HCT116 (cell line): ENCODE measurements at regions not wholly inside any gene's neighbourhood (a gene's known extent, or its start where the extent isn't known, plus 50 kb on each side); places are given as distances from the start of the nearest gene placed in this dataset.

Source experiments
- ATAC-seq: fragments of 200-7000 bp; cut with Tn5 transposase; 2 replicates; pipeline ENCODE4 v1.9.1; 2020; ENCODE audit warnings: mild to moderate bottlenecking, moderate library complexity
- BruUV-seq: library from RNA; stranded (reverse); fragments of 400-500 nt; replicated peaks from 2 replicates; lab custom pipeline; 2021; lab: Mats Ljungman, UMichigan
- CTCF ChIA-PET: fragments of 300-600 bp; sonication (Branson Sonifier 250); formaldehyde crosslinking; loops from one replicate; lab custom pipeline; 2021; ENCODE audit warnings: antibody characterized with exemption; lab: Charles Lee
- POLR2A ChIA-PET: fragments of 300-600, 350-600 bp; sonication (Branson Sonifier 250); formaldehyde crosslinking; loops from one replicate; lab custom pipeline; 2021; ENCODE audit warnings: antibody characterized with exemption; lab: Charles Lee
- RAD21 ChIA-PET, 2 experiments: fragments of 300-600 bp; sonication (Branson Sonifier 250); formaldehyde crosslinking; loops; one replicate each; lab custom pipeline; 2023; ENCODE audit warnings: low total read pairs in 2 of 2; ENCODE audit not compliant: uncharacterized antibody in 2 of 2, unreplicated experiment in 2 of 2, low non-redundant PET in 1 of 2; lab: Charles Lee
- DNase-seq: peaks from one replicate; pipeline ENCODE4 v3.0.0-alpha.2; 2010; ENCODE audit warnings: low read depth, low spot score
- H2AFZ ChIP-seq: fragments of 200-600 bp; shearing (Covaris generic), sonication (generic); 2 replicates; pipeline ENCODE4 v1.6.1; 2017; ENCODE audit warnings: low read depth, mixed run types, mixed read lengths, antibody characterized with exemption, low read length; ENCODE audit not compliant: poor library complexity, severe bottlenecking
- H3K27ac ChIP-seq: 2 replicates; pipeline ENCODE4 v1.5.1; 2012; ENCODE audit warnings: low read depth, low read length
- H3K27me3 ChIP-seq: fragments of 200-600 bp; sonication (generic); 2 replicates; pipeline ENCODE4 v1.6.1; 2016; ENCODE audit warnings: mixed run types, low read length, mixed read lengths; ENCODE audit not compliant: insufficient read depth
- H3K36me3 ChIP-seq, 2 experiments: fragments of 200-500 bp in 1 of 2; fragments of 200-600 bp in 1 of 2; sonication (Bioruptor generic) in 1 of 2; sonication (generic) in 1 of 2; 2 replicates each; pipeline versions ENCODE4 v1.5.1 to v1.6.1; 2014 to 2016; ENCODE audit warnings: low read length in 2 of 2, inconsistent platforms in 1 of 2, mixed read lengths in 1 of 2, mixed run types in 1 of 2; ENCODE audit not compliant: insufficient read depth in 2 of 2, control insufficient read depth in 1 of 2
- H3K4me1 ChIP-seq, 2 experiments: fragments of 200-600 bp in 1 of 2; sonication (generic) in 1 of 2; 2 replicates each; pipeline versions ENCODE4 v1.5.1 to v1.6.1; 2012 to 2017; ENCODE audit warnings: low read length in 2 of 2, inconsistent platforms in 1 of 2, mild to moderate bottlenecking in 1 of 2, mixed read lengths in 1 of 2, mixed run types in 1 of 2, moderate library complexity in 1 of 2; ENCODE audit not compliant: insufficient read depth in 2 of 2, control insufficient read depth in 1 of 2
- H3K4me2 ChIP-seq: fragments of 200-600 bp; sonication (generic); 2 replicates; pipeline ENCODE4 v1.6.1; 2017; ENCODE audit warnings: mixed run types, low read length, mixed read lengths
- H3K4me3 ChIP-seq, 2 experiments: fragments of 200-600 bp in 1 of 2; sonication (generic) in 1 of 2; replicated peaks in 1 of 2; 2 replicates each; pipeline ENCODE4 v1.5.1; 2011 to 2016; ENCODE audit warnings: low read length in 2 of 2, control low read depth in 1 of 2, low read depth in 1 of 2, mild to moderate bottlenecking in 1 of 2, mixed read lengths in 1 of 2, mixed run types in 1 of 2
- H3K79me2 ChIP-seq: fragments of 200-600 bp; sonication (generic); 2 replicates; pipeline ENCODE4 v1.6.1; 2017; ENCODE audit warnings: mild to moderate bottlenecking, mixed run types, low read length, moderate library complexity, mixed read lengths; ENCODE audit not compliant: insufficient read depth
- H3K9ac ChIP-seq: fragments of 200-600 bp; sonication (generic); 2 replicates; pipeline ENCODE4 v1.6.1; 2016; ENCODE audit warnings: low read length, mixed read lengths
- H3K9me2 ChIP-seq: fragments of 200-600 bp; sonication (generic), shearing (Covaris generic); 2 replicates; pipeline ENCODE4 v1.6.1; 2017; ENCODE audit warnings: mixed run types, mild to moderate bottlenecking, moderate library complexity; ENCODE audit not compliant: insufficient read depth
- H3K9me3 ChIP-seq, 2 experiments: fragments of 200-500 bp in 1 of 2; fragments of 200-600 bp in 1 of 2; sonication (Bioruptor generic) in 1 of 2; sonication (generic) in 1 of 2; 2 replicates each; pipeline ENCODE4 v1.6.1; 2014 to 2017; ENCODE audit warnings: low read length in 2 of 2, mixed read lengths in 2 of 2, inconsistent platforms in 1 of 2, low read depth in 1 of 2, mild to moderate bottlenecking in 1 of 2, mixed run types in 1 of 2, moderate library complexity in 1 of 2; ENCODE audit not compliant: control insufficient read depth in 1 of 2, insufficient read depth in 1 of 2
- H4K20me1 ChIP-seq: fragments of 200-600 bp; sonication (generic), shearing (Covaris generic); 2 replicates; pipeline ENCODE4 v1.6.1; 2017; ENCODE audit warnings: mixed run types, mild to moderate bottlenecking, moderate library complexity; ENCODE audit not compliant: insufficient read depth
- ELF1 ChIP-seq: IDR thresholded peaks from 2 replicates; pipeline ENCODE4 v1.6.1; 2012; ENCODE audit warnings: low read depth, borderline replicate concordance
- EZH2phosphoT487 ChIP-seq: fragments of 200-600 bp; IDR thresholded peaks from 2 replicates; pipeline ENCODE4 v1.6.1; 2018; ENCODE audit warnings: antibody characterized with exemption, borderline replicate concordance
- JUND ChIP-seq: IDR thresholded peaks from 2 replicates; pipeline ENCODE4 v1.6.1; 2012
- POLR2AphosphoS5 ChIP-seq: IDR thresholded peaks from 2 replicates; pipeline ENCODE4 v1.6.1; 2011; ENCODE audit warnings: mild to moderate bottlenecking, low read depth, low read length, moderate library complexity
- TCF7L2 ChIP-seq: IDR thresholded peaks from 2 replicates; pipeline ENCODE4 v1.7.0; 2011; ENCODE audit warnings: borderline replicate concordance, inconsistent platforms; ENCODE audit not compliant: insufficient read depth, insufficient read length; ENCODE audit errors: extremely low read depth
- YY1 ChIP-seq: IDR thresholded peaks from 2 replicates; pipeline ENCODE4 v1.6.1; 2011; ENCODE audit warnings: low read length, low read depth, moderate library complexity, mild to moderate bottlenecking; ENCODE audit not compliant: insufficient replicate concordance; ENCODE audit errors: extremely low read depth
- ZFX ChIP-seq: fragments of 450-650 bp; IDR thresholded peaks from 2 replicates; pipeline ENCODE4 v1.6.1; 2017
- ZNF274 ChIP-seq: fragments of 200-500 bp; sonication (Bioruptor generic); IDR thresholded peaks from 2 replicates; pipeline ENCODE4 v1.6.1; 2014; ENCODE audit warnings: mild to moderate bottlenecking, low read depth, low read length, inconsistent platforms
- intact Hi-C: fragments of 100-400 bp; cut with micrococcal nuclease; formaldehyde crosslinking; loops from 2 replicates; pipeline ENCODE4 v1.10.0; 2022
- TF ChIP-seq, protein P1 (sequence below): IDR thresholded peaks from 2 replicates; pipeline ENCODE4 v1.6.1; 2012

DNA sequence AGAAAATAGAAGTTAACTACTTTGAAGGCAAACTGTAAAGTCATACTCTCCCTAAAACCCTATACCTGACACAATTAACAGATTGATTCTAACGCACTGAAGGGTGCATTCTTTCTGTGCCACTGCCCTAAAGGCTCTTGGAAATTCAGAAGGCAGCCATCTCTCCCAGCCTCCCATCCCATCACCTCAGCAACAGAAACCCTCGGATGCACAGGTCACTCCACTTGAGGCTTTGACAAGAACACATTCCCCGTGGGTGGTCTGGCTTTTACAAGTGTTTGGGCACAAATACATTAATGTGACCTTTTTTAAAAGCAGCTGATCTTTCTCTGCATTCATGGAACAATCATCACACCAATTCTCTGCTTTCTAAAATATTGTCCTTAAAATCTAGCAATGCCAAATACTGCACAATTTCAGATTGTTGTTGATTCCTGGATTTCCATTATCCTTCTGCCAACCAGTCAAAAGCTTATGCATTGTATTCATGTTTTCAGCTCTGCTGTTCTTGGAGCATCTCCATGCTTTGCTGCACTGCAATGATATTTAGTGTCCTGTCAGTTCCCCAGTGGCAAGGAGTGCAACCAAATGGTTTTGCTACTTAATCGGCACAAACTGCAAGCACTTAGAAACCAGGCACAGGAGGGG, 175.6 kb downstream of the TMEM161B start:
- no peak for ATAC-seq
- DNase-seq, result no peak
- Histone ChIP-seq H2AFZ (no peak overlapping the region), H3K4me3 (no peak overlapping the region), H3K4me2 (no peak overlapping the region), H3K4me1 (no peaks in the 10 kb centered on the region), H3K9me3 (no peaks in the 10 kb centered on the region), H3K27me3 (no peaks in the 10 kb centered on the region), H3K9me2 (no peaks in the 10 kb centered on the region), H3K36me3 (no peaks in the 10 kb centered on the region), H3K9ac (no peak overlapping the region), H4K20me1 (no peaks in the 10 kb centered on the region), H3K79me2 (no peaks in the 10 kb centered on the region), H3K27ac (no peak overlapping the region)
- intact Hi-C loops, result no loop called here
- CTCF ChIA-PET, result no interaction called here
- RAD21 ChIA-PET, result no interaction called here
- TF ChIP-seq ZFX, result no peak
- no peak for TF ChIP-seq EZH2phosphoT487
- TF ChIP-seq TCF7L2, result no peak
- TF ChIP-seq ELF1, result no peak
- TF ChIP-seq, protein P1, sequence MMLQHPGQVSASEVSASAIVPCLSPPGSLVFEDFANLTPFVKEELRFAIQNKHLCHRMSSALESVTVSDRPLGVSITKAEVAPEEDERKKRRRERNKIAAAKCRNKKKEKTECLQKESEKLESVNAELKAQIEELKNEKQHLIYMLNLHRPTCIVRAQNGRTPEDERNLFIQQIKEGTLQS, result no peak
- POLR2A ChIA-PET, result no interaction called here
- no TSS peak for BruUV-seq

DNA sequence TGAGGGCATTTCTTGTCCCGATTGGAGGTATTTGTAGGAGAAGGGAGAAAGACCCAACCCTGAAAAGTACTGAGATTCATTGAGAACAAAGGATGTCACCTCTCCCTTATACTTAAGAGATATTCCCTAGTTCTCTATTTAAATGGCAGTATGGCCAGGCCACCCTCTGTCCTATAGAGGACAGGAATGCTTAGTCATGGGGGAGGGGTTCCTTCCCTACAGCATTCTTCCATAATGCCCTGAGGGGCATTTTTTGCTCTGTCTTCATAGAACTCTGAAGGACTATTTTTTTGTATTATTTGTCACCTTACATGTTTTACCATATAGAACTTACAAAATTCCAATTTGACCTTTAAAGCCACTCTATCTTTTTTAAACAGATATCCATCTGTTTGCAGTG, 176.3 kb downstream of the TMEM161B start:
- intact Hi-C loops, result no loop called here
- TF ChIP-seq JUND, result no peak
- no peak for TF ChIP-seq POLR2AphosphoS5
- no peak for TF ChIP-seq YY1
- TF ChIP-seq ZNF274, result no peak
- TF ChIP-seq, all 23 proteins: peak for 0
- no TSS peak for BruUV-seq
- Histone ChIP-seq H2AFZ (no peak overlapping the region), H3K9ac (no peak overlapping the region), H3K79me2 (no peaks in the 10 kb centered on the region), H3K4me2 (no peak overlapping the region), H3K9me3 (no peaks in the 10 kb centered on the region), H3K4me3 (no peak overlapping the region), H3K27me3 (no peaks in the 10 kb centered on the region), H4K20me1 (no peaks in the 10 kb centered on the region), H3K27ac (no peak overlapping the region), H3K4me1 (no peaks in the 10 kb centered on the region), H3K9me2 (no peaks in the 10 kb centered on the region), H3K36me3 (no peaks in the 10 kb centered on the region)
- ATAC-seq (no peak), DNase-seq (no peak)
- CTCF ChIA-PET, result no interaction called here
- RAD21 ChIA-PET, result no interaction called here
- POLR2A ChIA-PET, result no interaction called here
